AML-193 (cell line): ENCODE measurements at regions not wholly inside any gene's neighbourhood (a gene's known extent, or its start where the extent isn't known, plus 50 kb on each side); places are given as distances from the start of the nearest gene placed in this dataset.

Experiments
- DNase-seq, 2 experiments: peaks; one replicate each; lab custom pipeline; 2025; lab: John Stamatoyannopoulos, UW

DNA sequence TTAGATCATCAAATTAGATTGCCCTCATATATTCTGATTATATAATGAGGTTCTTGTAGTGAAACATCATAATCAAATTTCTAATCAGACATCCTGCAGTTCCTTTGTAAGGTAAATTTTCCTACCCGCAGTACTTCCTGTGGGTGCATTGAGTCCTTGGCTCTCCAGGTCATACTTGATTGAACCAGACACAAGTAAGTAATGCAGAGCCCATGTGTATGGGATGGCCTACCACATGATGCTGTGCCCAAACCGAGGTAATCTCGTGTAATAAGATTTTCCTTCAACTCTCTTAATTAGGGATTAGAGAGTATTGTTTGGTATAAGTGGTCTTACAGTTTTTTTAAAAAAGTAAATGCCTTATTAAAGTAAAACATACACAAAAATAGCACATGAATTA lies 1841.8 kb downstream of the PCDH7 start:
- no peak for DNase-seq

DNA sequence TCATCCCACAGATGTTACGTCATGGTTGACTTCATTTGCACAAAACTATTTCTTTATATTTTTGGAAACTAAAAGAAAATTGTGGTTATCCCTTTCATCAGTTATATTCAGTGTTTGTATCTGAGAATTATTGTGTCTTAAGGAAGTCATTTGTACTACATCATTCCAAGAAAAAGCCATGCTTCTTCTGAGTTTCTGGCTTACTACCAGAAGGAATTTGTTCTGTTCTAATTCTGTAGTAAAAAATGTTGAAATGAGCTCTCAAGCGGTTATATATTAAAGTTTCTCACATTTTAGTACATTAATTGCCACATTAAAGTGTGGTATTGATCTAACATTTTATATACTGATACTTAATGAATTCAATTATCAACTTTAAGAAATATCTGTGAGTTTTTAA lies 1844.5 kb downstream of the PCDH7 start:
- no peak for DNase-seq

DNA sequence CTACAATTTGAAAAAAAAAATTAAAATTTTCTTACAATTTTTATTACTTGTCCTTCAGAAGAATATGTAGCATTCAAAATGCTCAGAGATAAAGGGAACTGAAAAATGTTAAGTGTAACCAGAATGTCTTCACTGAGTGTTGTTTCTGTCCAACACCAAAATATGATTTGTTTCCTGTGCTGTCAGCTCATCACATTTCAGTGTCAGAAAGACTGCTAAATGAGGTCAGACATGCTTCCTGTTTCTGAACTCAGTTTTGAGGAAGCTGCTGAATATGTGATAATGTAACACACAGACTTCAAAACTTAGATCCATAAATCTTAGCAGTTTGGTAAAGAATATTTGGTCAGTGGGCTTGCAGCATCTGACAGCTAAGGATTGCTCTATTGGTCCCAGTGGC lies 1849.7 kb downstream of the PCDH7 start:
- DNase-seq, result peak; percentile 27 to 43

DNA sequence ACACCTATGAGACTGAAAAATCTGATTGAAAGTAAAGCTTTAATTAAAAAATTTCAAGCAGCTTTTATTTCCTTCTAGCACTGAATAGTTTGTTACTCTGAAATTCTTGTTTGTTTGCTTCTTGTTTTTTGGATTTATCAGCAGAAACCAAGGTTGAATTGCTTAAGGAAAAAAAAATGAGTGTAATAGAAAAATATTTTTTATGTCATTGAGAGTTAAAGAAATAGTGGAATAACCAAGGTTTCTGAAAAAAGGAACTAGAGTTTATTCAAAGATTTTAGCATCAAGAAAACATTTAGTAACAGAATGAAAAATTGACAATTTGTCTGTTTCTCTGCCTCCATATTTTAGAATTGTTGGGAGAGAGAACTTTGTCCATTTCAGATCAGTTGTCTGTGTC lies 1852.2 kb downstream of the PCDH7 start:
- DNase-seq, result no peak

DNA sequence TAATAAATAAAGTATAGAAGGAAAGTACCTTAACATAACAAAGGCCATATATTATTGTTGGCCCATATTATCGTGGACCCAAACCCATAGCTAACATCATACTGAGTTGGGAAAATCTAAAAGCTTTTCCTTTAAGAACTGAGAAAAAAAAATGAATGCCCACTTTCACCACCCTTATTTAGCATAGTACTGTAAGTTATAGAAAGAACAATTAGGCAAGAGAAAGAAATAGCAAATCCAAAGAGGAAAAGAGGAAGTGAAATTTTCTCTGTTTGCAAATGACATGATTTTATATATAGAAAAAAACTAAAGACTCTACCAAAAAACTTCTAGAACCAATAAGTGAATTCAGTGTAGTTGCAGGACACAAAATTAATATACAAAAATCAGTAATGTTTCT lies 1854.6 kb downstream of the PCDH7 start:
- no peak for DNase-seq

DNA sequence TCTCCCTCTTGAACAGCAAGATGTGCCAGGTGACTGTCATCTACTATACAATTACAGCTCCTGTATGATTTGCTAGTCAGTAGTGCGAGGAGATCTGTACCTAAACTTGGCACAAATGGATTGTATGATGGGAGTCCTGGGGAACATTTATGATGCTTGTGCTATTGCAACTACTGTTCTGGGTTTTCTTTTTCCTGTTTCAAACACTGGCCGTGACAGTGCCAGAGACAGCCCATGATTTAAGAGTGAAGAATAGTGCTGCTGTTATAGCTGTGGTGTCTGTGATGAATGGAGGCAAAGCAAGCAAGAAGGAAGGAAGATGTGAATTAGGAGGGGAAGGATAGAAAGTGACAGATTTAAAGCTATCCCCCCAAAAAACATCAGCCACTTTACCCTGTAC lies 1868.9 kb downstream of the PCDH7 start:
- DNase-seq, result no peak

DNA sequence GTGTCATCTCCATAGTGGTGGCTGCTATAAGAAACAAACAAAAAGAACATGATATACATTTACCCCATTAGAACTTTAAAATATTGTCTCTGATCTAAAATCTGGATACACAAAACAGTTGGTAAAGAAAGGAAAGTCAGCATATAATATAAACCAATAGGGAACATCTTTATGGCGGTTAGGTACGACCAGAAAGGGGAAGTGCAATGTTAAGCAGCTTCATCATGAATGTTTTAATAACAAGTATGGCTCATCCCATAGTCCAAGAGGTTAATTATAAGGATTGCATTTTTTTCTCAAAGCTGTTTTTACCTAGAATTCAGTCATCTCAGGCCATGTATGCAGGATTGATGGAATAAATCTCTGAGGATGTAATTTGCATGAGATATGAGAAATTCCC lies 1869.7 kb downstream of the PCDH7 start:
- no peak for DNase-seq

DNA sequence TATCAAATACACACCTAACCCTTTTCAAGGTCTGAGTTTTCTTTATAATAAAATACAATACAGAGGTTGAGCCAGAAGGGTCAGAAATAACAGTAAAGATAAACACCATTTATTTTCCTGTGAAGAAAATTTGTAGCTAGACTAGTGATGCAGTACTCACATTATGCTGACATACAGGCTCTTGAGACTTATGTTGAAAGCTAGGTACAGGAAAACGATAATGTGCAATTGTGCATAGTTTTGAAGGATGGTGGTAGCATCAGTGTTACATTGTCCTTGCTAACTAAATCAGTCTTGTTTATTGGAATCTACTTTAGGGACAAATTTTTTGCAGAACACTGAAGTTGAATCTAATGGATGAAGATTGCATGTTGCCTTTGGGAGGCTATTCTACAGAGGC lies 1877.2 kb downstream of the PCDH7 start:
- DNase-seq, result no peak

DNA sequence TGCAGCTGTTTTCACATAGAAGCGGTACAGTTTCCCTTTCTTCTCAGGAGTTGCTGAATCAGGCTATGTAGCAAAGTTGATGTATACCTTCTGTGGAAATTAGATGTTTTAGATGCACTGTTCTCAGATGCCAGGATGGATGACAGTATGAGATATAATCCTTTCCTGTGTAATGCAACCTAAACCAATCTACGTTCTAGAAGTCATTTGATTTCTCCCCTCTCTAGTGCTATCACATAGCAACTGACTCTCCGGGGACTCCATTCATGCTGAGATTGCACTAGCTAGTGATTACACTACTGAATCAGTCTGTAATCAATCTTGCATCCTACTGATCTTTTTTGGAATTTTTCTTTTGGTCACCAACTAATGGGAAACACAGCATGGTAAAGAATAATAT lies 1881.7 kb downstream of the PCDH7 start:
- DNase-seq, result no peak

DNA sequence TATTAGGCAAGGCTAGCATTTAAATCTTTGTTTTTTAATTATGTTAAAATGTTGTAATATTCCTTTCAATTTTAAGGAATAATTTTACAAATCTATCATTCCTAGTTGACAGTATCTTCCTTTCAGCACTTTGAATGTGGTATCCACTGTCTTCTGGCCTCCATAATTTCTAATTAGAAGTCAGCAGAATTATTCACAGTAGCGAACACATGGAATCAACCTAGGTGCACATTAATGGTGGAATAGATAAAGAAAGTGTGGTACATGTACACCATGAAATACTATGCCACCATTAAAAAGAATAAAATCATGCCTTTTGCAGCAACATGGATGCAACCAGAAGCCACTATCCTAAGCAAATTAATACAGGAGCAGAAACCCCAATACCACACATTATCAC lies 1887.8 kb downstream of the PCDH7 start:
- DNase-seq, result no peak

DNA sequence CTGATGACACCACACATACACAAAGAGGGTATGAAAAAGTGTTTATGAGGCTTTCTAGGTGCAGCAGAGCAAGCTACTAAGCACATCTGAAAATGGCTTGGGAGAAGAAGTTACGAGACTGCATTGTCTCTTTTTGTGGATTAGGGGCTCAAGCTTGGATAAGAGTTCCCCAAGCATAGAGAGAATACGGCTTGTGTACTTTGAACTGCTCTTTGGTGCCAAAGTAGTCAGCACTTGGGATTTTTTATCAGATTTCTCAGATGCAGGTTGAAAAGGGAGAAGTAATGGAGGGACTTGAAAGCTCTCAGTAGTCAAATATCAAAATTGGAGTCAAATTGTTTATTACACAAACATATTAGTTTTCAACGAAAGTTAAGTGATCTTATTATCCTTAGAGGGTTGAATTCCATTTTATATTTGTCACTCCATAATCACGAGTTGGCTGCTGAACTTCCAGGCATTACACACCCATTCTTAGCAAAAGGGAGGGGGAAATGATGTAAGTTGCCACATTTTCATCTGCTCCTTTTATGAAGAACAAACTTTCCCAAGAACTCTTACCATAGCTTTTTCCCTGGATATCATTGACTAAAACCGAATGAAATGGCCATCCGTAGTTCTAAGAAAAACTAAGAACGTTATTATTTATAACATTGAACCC lies 1904.9 kb downstream of the PCDH7 start:
- no peak for DNase-seq

DNA sequence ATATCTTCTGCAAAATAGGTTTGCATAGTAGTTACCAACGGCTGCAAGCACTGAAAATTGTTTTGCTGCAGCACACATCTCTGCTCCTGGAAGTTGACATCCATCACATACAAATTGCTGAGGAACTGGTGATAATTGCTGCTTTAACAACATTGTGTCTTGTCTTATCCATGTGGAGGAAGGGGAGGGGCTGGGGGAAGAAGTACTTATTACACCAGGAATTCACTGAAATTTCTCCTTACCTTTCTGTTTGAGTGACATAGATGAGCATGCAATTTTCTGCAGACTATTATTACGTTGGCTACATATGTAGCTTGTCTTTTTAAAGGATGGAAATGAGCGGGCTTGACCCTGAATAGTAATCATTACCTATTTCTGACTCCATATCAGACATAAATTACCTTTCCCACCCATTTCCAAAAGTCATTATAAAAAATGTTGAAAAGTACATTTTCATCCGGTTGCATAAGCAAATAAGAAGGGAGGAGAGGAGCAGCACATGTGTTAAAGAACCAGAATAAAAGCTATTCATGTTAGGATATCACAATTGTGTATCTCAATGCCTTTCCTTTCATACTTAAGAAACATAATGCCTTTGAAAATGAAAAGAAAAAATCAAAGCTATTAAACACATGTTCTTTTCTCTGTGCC lies 1905.6 kb downstream of the PCDH7 start:
- no peak for DNase-seq

DNA sequence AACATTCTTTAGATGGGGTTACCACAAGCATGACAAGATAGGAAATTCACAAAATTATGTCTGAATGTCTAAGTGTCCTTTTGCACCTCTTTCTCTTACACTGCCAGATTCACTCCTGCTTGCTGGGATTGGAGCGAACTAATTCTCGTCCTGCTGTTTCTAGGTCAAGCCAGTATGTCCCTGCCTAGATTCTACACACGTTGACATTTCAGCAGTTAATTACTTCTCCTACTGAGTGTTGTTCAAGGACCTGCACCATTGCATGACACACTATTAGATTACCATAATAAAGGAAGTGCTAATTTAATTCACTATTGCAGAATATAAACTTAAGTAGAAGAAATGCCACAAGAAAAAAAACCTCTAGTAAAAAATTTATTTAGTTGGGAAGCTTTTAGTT lies 1911.7 kb downstream of the PCDH7 start:
- DNase-seq, result no peak

DNA sequence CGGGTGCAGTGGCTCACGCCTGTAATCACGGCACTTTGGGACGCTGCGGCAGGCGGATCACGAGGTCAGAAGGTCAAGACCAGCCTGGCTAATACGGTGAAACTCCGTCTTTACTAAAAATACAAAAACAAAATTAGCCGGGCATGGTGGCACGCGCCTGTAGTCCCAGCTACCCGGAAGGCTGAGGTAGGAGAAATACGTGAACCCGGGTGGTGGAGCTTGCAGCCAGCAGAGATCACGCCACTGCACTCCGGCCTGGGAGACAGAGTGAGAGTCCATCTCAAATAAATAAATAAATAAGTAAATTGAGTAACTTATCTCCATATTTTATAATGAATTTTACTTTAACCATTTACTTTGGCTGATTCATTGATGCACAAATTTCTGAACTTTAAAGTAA lies 1913.3 kb downstream of the PCDH7 start:
- DNase-seq, result no peak

DNA sequence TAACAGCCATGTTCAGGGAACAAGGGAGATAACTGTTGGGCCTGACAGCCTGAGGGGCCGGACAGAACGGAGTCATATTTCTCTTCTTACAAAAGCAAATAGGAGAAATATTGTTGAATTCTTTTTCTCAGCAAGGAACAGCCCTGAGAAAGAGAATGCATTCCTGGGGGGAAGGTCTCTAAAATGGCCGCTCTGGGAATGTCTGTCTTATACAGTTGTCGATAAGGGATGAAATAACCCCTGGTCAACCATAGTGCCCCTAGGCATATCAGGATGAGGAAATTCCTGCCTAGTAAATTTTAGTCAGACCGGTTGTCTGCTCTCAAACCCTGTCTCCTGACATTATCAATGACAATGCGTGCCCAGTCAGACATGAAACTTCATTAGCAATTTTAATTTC lies 1925.5 kb downstream of the PCDH7 start:
- no peak for DNase-seq

DNA sequence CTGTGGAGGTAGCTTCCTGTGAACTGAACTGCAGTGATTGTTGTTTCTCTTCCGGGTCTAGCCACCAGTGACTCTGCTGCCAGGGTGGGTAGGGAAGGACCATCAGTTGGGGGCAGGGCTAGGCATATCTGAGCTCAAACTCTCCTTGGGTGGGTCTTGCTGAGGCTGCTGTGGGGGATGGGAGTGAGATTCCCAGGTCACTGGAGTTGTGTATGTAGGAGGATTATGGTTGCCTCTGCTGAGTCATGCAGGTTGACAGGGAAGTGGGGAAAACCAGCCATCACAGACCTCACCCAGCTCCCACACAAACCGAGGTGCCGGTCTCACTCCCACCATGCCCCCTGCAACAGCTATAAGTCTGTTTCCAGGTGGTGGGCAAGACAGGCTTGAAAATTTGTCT lies 1937.8 kb downstream of the PCDH7 start:
- DNase-seq, result no peak

DNA sequence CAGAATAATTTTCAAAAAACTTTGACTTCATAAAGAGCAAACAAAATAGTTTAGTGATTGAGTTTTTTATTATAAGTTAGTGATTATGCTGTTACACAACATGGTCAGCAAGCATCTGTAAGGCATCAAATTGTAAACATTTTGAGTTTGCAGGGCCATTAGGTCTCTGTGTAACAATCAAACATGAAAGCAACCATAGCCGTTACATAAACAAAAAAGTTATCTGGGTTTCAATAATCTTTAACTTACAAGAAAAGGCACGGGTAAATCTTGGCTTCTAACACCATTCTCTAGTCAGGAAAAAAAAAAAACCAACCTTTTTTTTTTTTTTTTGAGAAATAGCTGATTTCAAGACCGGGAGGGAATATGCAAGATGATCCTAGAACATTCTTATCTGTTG lies 1941.1 kb downstream of the PCDH7 start:
- no peak for DNase-seq

DNA sequence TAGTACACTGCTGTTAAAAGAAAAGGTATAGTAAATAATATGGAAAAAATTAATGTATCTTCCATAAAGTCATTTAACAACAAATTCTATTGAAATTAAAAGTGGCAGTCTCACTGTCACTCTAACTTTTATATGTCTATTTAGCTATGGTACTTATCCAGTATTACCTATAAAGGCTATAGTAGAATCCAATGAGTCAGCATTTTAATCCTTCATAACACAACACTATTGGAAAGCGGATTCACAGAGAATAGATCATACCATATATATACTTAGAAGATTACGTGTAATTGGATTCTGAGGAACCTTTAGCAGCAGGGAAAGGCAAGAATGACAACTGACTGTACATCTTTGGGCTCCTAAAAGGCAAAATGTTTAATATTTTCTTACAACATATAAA lies 1942.6 kb downstream of the PCDH7 start:
- no peak for DNase-seq

DNA sequence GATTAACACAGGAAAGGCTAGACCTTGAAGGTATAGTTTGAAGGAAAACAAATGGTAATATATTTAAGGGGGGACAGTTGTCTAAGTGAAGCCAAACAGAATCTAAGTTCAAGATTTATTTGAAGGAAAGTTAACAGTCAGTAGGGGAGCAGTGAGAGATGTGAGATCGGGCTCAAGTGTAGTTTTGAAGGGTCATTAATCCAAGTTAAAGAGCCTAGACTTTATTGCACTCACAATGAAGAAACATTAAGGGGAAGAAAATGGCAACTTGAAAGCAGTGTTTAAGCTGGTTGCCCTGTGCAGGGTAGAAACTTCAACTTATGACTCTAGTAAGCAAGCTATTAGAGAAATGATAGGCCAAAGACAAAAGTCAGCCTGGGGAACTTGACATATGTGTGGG lies 1952.2 kb downstream of the PCDH7 start:
- DNase-seq, result no peak

DNA sequence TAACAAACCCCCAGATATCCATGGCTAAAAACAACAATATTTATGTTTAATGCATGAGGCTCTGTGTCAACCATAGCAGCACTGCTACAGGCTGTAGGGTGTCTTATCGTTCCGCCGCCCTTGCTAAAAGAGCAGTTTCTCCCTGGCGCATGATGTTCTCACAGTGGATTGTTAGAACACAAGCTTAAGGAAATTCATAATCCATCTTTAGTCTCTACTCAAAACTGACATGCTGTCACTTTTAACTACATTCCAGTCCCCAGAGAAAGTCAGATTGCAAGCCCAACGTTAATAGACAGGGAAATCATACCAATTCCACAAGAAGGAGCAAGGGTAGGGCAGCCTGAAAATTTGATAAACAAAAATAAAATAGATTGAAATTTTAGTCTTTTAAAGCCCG lies 1960.8 kb downstream of the PCDH7 start:
- DNase-seq, result no peak

DNA sequence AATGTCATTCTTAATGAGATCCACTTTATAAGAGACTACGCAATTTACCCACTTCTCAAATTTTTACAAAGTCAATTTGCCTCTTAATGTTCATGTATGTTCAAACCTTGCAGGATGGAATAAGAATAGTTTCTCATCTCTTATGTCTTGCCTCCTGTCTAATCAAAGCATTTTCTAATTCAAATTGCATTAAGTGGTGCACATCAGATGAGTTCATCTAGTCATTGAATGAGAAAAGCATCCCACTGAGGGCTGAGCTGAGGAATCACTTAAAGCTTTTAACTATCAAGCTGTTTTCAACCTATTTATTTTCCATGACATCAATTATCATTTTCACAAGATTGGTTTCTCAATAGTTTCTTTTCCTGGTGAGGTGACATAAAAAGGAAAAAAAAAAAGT lies 1964.0 kb downstream of the PCDH7 start:
- no peak for DNase-seq

DNA sequence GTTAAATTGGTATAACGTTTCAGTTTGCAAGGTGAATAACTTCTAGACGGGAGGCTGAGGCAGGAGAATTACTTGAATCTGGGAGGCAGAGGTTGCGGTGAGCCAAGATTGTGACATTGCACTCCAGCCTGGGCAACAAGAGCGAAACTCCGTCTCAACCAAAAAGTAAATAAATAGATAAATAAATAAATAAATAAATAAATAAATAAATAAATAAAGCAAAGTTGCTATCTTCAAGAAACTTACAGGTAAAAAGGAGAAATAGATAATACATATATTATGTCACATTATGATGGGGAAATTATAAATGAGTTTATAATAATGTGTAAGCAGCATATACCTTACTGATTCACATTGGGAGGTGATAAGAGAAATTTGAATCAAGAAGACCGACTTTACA lies 1966.0 kb downstream of the PCDH7 start:
- no peak for DNase-seq

DNA sequence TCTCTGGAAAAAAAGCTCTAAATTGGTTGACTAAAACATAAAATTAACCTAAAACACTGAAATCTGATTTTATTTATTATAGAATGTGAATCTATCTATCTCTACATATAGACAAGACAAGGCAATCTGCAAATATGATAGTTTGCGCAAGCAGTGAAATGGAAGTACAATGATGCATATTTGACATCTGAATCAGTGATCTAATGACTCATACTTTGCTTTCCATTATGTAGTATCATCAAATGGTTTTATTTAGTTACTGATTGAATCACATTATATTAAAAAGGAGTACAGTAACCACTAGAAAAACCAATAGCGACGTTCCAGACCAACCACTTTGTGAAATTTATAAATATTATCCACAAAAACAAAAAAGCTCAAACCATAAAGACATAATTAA lies 1969.3 kb downstream of the PCDH7 start:
- no peak for DNase-seq

DNA sequence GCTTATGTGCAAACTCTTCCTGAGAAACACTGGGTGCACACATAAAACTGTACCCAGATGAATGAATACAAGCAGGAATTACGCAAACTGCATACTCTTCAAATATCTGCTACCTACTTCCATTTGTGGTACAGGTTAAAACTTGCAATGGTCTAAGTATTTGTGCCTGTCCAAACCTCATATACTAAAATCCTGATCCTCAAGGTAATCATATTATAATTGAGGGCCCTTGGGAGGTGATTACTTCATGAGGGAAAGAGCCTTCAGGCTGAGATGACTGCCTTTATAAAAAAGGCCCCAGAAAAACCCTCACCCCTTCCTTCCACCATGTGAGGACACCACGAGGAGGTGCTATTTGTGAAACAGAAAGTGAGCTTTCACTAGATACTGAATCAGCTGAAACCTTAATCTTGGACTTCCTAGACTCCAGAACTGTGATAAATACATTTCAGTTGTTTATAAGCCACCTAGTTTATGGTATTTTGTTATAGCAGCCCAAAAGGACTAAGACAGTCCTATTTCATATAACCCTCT lies 1977.2 kb downstream of the PCDH7 start:
- no peak for DNase-seq
